HCT116 (cell line): ENCODE measurements at regions not wholly inside any gene's neighbourhood (a gene's known extent, or its start where the extent isn't known, plus 50 kb on each side); places are given as distances from the start of the nearest gene placed in this dataset.

Experiments used
- ATAC-seq: fragments of 200-7000 bp; cut with Tn5 transposase; 2 replicates; pipeline ENCODE4 v1.9.1; 2020; ENCODE audit warnings: mild to moderate bottlenecking, moderate library complexity
- BruUV-seq: library from RNA; stranded (reverse); fragments of 400-500 nt; replicated peaks from 2 replicates; lab custom pipeline; 2021; lab: Mats Ljungman, UMichigan
- CTCF ChIA-PET: fragments of 300-600 bp; sonication (Branson Sonifier 250); formaldehyde crosslinking; loops from one replicate; lab custom pipeline; 2021; ENCODE audit warnings: antibody characterized with exemption; lab: Charles Lee
- POLR2A ChIA-PET: fragments of 300-600, 350-600 bp; sonication (Branson Sonifier 250); formaldehyde crosslinking; loops from one replicate; lab custom pipeline; 2021; ENCODE audit warnings: antibody characterized with exemption; lab: Charles Lee
- RAD21 ChIA-PET, 2 experiments: fragments of 300-600 bp; sonication (Branson Sonifier 250); formaldehyde crosslinking; loops; one replicate each; lab custom pipeline; 2023; ENCODE audit warnings: low total read pairs in 2 of 2; ENCODE audit not compliant: uncharacterized antibody in 2 of 2, unreplicated experiment in 2 of 2, low non-redundant PET in 1 of 2; lab: Charles Lee
- DNase-seq: peaks from one replicate; pipeline ENCODE4 v3.0.0-alpha.2; 2010; ENCODE audit warnings: low read depth, low spot score
- H2AFZ ChIP-seq: fragments of 200-600 bp; shearing (Covaris generic), sonication (generic); 2 replicates; pipeline ENCODE4 v1.6.1; 2017; ENCODE audit warnings: low read depth, mixed run types, mixed read lengths, antibody characterized with exemption, low read length; ENCODE audit not compliant: poor library complexity, severe bottlenecking
- H3K27ac ChIP-seq: 2 replicates; pipeline ENCODE4 v1.5.1; 2012; ENCODE audit warnings: low read depth, low read length
- H3K27me3 ChIP-seq: fragments of 200-600 bp; sonication (generic); 2 replicates; pipeline ENCODE4 v1.6.1; 2016; ENCODE audit warnings: mixed run types, low read length, mixed read lengths; ENCODE audit not compliant: insufficient read depth
- H3K36me3 ChIP-seq, 2 experiments: fragments of 200-500 bp in 1 of 2; fragments of 200-600 bp in 1 of 2; sonication (Bioruptor generic) in 1 of 2; sonication (generic) in 1 of 2; 2 replicates each; pipeline versions ENCODE4 v1.5.1 to v1.6.1; 2014 to 2016; ENCODE audit warnings: low read length in 2 of 2, inconsistent platforms in 1 of 2, mixed read lengths in 1 of 2, mixed run types in 1 of 2; ENCODE audit not compliant: insufficient read depth in 2 of 2, control insufficient read depth in 1 of 2
- H3K4me1 ChIP-seq, 2 experiments: fragments of 200-600 bp in 1 of 2; sonication (generic) in 1 of 2; 2 replicates each; pipeline versions ENCODE4 v1.5.1 to v1.6.1; 2012 to 2017; ENCODE audit warnings: low read length in 2 of 2, inconsistent platforms in 1 of 2, mild to moderate bottlenecking in 1 of 2, mixed read lengths in 1 of 2, mixed run types in 1 of 2, moderate library complexity in 1 of 2; ENCODE audit not compliant: insufficient read depth in 2 of 2, control insufficient read depth in 1 of 2
- H3K4me2 ChIP-seq: fragments of 200-600 bp; sonication (generic); 2 replicates; pipeline ENCODE4 v1.6.1; 2017; ENCODE audit warnings: mixed run types, low read length, mixed read lengths
- H3K4me3 ChIP-seq, 2 experiments: fragments of 200-600 bp in 1 of 2; sonication (generic) in 1 of 2; replicated peaks in 1 of 2; 2 replicates each; pipeline ENCODE4 v1.5.1; 2011 to 2016; ENCODE audit warnings: low read length in 2 of 2, control low read depth in 1 of 2, low read depth in 1 of 2, mild to moderate bottlenecking in 1 of 2, mixed read lengths in 1 of 2, mixed run types in 1 of 2
- H3K79me2 ChIP-seq: fragments of 200-600 bp; sonication (generic); 2 replicates; pipeline ENCODE4 v1.6.1; 2017; ENCODE audit warnings: mild to moderate bottlenecking, mixed run types, low read length, moderate library complexity, mixed read lengths; ENCODE audit not compliant: insufficient read depth
- H3K9ac ChIP-seq: fragments of 200-600 bp; sonication (generic); 2 replicates; pipeline ENCODE4 v1.6.1; 2016; ENCODE audit warnings: low read length, mixed read lengths
- H3K9me2 ChIP-seq: fragments of 200-600 bp; sonication (generic), shearing (Covaris generic); 2 replicates; pipeline ENCODE4 v1.6.1; 2017; ENCODE audit warnings: mixed run types, mild to moderate bottlenecking, moderate library complexity; ENCODE audit not compliant: insufficient read depth
- H3K9me3 ChIP-seq, 2 experiments: fragments of 200-500 bp in 1 of 2; fragments of 200-600 bp in 1 of 2; sonication (Bioruptor generic) in 1 of 2; sonication (generic) in 1 of 2; 2 replicates each; pipeline ENCODE4 v1.6.1; 2014 to 2017; ENCODE audit warnings: low read length in 2 of 2, mixed read lengths in 2 of 2, inconsistent platforms in 1 of 2, low read depth in 1 of 2, mild to moderate bottlenecking in 1 of 2, mixed run types in 1 of 2, moderate library complexity in 1 of 2; ENCODE audit not compliant: control insufficient read depth in 1 of 2, insufficient read depth in 1 of 2
- H4K20me1 ChIP-seq: fragments of 200-600 bp; sonication (generic), shearing (Covaris generic); 2 replicates; pipeline ENCODE4 v1.6.1; 2017; ENCODE audit warnings: mixed run types, mild to moderate bottlenecking, moderate library complexity; ENCODE audit not compliant: insufficient read depth
- CTCF ChIP-seq, 3 experiments: fragments of 200-600 bp in 1 of 3; sonication (generic) in 1 of 3; IDR thresholded peaks in 2 of 3; conservative IDR thresholded peaks in 1 of 3; 2 replicates each; pipeline ENCODE4 v1.5.1; 2012 to 2017; ENCODE audit warnings: low read depth in 2 of 3, low read length in 2 of 3, antibody characterized with exemption in 1 of 3, borderline replicate concordance in 1 of 3, control low read depth in 1 of 3, mild to moderate bottlenecking in 1 of 3, mixed read lengths in 1 of 3, mixed run types in 1 of 3, moderate library complexity in 1 of 3; ENCODE audit not compliant: insufficient read depth in 1 of 3
- EGR1 ChIP-seq: IDR thresholded peaks from 2 replicates; pipeline ENCODE4 v1.6.1; 2012; ENCODE audit warnings: low read depth
- RAD21 ChIP-seq: IDR thresholded peaks from 2 replicates; pipeline ENCODE4 v1.6.1; 2012; ENCODE audit warnings: low read depth, mild to moderate bottlenecking
- SP1 ChIP-seq: IDR thresholded peaks from 2 replicates; pipeline ENCODE4 v1.6.1; 2012; ENCODE audit warnings: low read depth
- SRF ChIP-seq: IDR thresholded peaks from 2 replicates; pipeline ENCODE4 v1.6.1; 2012; ENCODE audit warnings: low read depth
- YY1 ChIP-seq: IDR thresholded peaks from 2 replicates; pipeline ENCODE4 v1.6.1; 2011; ENCODE audit warnings: low read length, low read depth, moderate library complexity, mild to moderate bottlenecking; ENCODE audit not compliant: insufficient replicate concordance; ENCODE audit errors: extremely low read depth
- intact Hi-C: fragments of 100-400 bp; cut with micrococcal nuclease; formaldehyde crosslinking; loops from 2 replicates; pipeline ENCODE4 v1.10.0; 2022

- BruUV-seq, result no TSS peak
- no peaks in the 10 kb centered on the region for H3K9me3 ChIP-seq
- RAD21 ChIA-PET, result interaction anchor here in 1 of 2 experiments (0.6 kb wide), 1 partner anchor 106 kb away, joined by 3 read pairs; no protein-coding TSS in a partner anchor
- no peaks in the 10 kb centered on the region for H3K36me3 ChIP-seq
- DNase-seq, result peak; percentile 24
- no peaks in the 10 kb centered on the region for H3K79me2 ChIP-seq
- no peak overlapping the region for H3K27ac ChIP-seq
- no peak overlapping the region for H3K9ac ChIP-seq
- no peak overlapping the region for H2AFZ ChIP-seq
- no peak overlapping the region for H3K4me3 ChIP-seq
- H4K20me1 ChIP-seq, result no peaks in the 10 kb centered on the region
- no peaks in the 10 kb centered on the region for H3K27me3 ChIP-seq
- H3K4me1 ChIP-seq, result no peaks in the 10 kb centered on the region
- no peaks in the 10 kb centered on the region for H3K9me2 ChIP-seq
- intact Hi-C loops, result loop anchor here (5.0 kb wide), 2 partner anchors 141 to 1284 kb away; no protein-coding TSS in a partner anchor
- peak; percentile 89 for ATAC-seq
- H3K4me2 ChIP-seq, result no peak overlapping the region
- no peak for TF ChIP-seq YY1
- TF ChIP-seq EGR1, result no peak
- TF ChIP-seq CTCF (IDR thresholded peaks at IDR 0.05 in 2 of 3, conservative IDR thresholded peaks at IDR 0.05 in 1 of 3; ENCODE audit: borderline replicate concordance in 1 of 3, insufficient read depth in 1 of 3, low read depth in 2 of 3, low read length in 2 of 3), result peak; percentile 26 to 72 (median 72); a peak in 5 of 6 replicates
- no peak for TF ChIP-seq SP1
- TF ChIP-seq RAD21, result peak; percentile 50
- CTCF ChIA-PET, result interaction anchor here (0.6 to 2.5 kb wide), 15 partner anchors 8 to 1287 kb away, joined by 3 to 17 read pairs (median 4); no protein-coding TSS in a partner anchor
- POLR2A ChIA-PET, result no interaction called here
Observed at GRCh38 chr2:199596549-199596948, 138.8 kb upstream of the SATB2 start.

- Histone ChIP-seq H2AFZ (no peak overlapping the region), H3K9me3 (no peaks in the 10 kb centered on the region), H3K36me3 (no peaks in the 10 kb centered on the region), H3K4me3 (no peak overlapping the region), H3K27me3 (peaks cover 15% of the 10 kb centered on the region), H3K9ac (no peak overlapping the region), H3K4me1 (no peaks in the 10 kb centered on the region), H4K20me1 (no peaks in the 10 kb centered on the region), H3K9me2 (no peaks in the 10 kb centered on the region), H3K79me2 (no peaks in the 10 kb centered on the region), H3K4me2 (no peak overlapping the region), H3K27ac (no peak overlapping the region)
- POLR2A ChIA-PET, result no interaction called here
- CTCF ChIA-PET, result interaction anchor here (0.8 kb wide), 1 partner anchor 1285 kb away, joined by 3 read pairs; no protein-coding TSS in a partner anchor
- no peak for DNase-seq
- no TSS peak for BruUV-seq
- RAD21 ChIA-PET, result no interaction called here
- no peak for ATAC-seq
- no peak for TF ChIP-seq SRF
- TF ChIP-seq, all 23 proteins: peak for 0
- intact Hi-C loops, result no loop called here
Observed at GRCh38 chr2:199594443-199594842, 136.7 kb upstream of the SATB2 start.
